ENCODE measurements at regions not wholly inside any gene's neighbourhood (a gene's known extent, or its start where the extent isn't known, plus 50 kb on each side); places are given as distances from the start of the nearest gene placed in this dataset.

GRCh38 chr2:147001061-147001460 is 843.8 kb upstream of the ACVR2A start:
- no peak for TF ChIP-seq CTCF (IDR thresholded peaks at IDR 0.05)
- no peak for TF ChIP-seq POLR2A (IDR thresholded peaks at IDR 0.05)
- no peak for TF ChIP-seq POLR2AphosphoS5 (IDR thresholded peaks at IDR 0.05)
